GM21515 (cell line): ENCODE measurements at regions not wholly inside any gene's neighbourhood (a gene's known extent, or its start where the extent isn't known, plus 50 kb on each side); places are given as distances from the start of the nearest gene placed in this dataset.
"Not testable (repeated sequence)": the region's sequence is repeated elsewhere in the genome, so short reads cannot be mapped to it uniquely, and the experiment has no call there.

Experiments
- ATAC-seq: cut with Tn5 transposase; IDR thresholded peaks from one replicate; pipeline ENCODE4 v1.9.1; 2021; ENCODE audit not compliant: unreplicated experiment

DNA sequence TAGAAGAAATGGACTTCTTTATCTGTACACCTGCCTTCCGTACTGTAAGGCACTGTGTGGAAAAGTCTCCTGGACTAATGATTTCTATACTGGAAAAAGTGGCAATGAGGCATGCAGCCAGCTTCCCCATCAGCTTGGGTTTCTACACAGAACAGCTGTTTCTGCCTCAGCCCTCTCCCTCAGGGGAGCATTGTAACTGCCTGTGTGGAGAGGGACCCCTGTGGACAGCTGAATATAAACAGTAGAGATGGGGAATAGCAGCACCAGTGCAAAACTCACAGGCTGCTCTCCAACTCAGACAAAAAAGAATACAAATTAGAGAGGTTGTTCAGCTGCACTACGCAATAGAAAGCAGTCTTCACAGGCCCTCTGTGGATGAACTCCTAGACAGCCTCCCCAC is 451.3 kb upstream of the MBL2 start:
- ATAC-seq = no peak

DNA sequence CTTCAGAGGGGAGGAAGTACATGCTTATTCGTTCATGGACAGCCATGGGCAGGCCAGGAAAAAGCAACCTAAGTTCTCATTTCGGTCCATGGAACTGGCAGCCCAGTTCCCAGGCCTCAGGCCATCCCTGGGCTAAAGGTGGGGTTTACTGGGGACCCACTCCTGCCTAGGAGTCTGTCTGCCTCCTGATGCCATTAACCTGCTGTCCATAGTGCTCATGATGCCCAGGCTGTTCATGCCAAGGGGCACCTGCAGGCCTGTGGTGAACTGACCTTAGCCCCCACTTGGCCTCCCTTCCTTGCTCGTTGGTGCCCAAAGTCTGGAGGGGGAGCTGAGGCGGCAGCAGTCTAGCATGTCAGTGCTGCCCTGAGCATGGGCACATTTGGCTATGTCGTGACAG is 450.2 kb upstream of the MBL2 start:
- ATAC-seq = no peak

DNA sequence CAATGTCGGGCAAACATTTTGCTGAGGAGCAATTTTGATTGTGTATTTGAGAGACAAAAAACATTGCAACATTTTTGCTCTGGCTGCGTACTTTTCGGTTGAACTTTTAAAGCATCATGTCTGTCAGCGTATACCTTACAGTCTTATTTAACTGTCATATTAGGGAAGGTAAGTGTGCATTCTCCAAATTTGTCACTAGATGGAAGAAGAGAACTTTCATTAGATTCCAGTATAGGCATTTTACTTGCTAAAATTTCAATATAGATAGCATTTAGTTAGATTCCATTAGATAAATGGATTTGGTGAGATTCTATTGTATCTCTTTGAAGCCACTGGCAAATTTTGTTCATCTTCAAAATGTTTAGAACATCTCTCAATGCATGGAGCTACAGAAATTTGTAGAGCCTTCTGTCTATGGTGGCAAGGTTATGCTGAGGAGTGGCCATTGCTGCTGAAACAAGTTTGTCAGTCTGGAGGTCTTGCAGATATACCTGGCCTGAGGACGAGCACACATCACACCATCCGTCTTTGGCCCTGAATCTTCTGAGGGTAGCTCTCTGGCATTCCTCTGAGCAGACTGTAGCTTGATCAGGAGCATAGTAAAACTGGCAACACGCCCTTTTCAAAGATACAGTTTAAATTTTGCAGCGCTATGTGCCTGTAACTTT is 437.5 kb upstream of the MBL2 start:
- ATAC-seq = no peak

DNA sequence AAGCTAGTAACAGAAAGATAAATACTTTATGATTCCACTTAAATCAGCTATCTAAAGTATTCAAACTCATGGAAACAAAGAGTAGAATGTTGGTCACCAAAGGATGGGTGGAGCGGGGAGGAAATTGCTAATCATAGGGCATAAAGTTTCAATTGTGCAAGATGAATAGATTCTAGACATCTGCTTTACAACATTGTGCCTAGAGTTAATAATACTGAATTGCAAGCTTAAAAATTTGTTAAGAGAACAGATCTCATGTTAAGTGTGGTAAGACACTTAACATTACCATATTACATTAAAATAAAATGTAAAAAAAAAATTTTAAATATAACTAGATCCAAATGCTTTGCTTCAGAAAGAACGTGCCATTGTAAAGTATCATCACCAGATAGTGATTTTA is 411.1 kb upstream of the MBL2 start:
- ATAC-seq = no peak

DNA sequence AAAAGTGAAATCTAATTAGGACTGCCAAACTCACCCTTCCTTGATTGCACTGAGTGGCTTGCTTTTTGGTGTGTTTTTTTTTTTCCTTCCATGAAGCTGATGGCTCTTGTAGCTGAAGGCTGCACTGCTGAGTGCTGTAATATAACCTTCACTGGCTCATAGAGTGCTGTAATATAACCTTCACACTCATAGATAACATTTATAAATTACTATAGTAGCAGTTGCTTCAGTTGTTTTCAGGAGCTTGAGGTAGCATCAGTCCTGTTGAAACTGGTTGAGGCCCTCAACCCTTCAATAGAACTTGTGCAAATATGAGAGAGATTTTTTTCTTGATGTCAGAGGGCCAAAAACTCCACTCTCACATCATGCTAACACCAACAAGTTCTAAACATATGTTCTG is 404.9 kb upstream of the MBL2 start:
- no peak for ATAC-seq

DNA sequence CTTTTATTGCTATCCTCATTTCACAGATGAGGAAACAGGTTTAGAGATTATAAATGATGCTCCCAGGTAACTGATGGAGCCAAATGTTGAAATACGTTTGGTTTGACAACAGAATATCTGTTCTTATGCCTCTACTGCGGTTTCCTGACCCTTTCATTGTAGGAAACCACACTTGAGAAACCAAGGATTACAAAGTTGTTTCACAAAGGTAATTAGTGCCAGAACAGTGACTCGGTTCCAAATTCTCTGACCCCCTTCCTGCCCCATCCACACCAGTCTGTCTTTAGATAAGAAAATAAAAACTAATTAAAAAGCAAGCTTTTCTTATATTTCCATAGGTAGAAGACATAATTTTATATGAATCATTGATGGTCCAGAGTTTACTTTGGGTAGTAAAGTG is 393.7 kb upstream of the MBL2 start:
- ATAC-seq = no peak

DNA sequence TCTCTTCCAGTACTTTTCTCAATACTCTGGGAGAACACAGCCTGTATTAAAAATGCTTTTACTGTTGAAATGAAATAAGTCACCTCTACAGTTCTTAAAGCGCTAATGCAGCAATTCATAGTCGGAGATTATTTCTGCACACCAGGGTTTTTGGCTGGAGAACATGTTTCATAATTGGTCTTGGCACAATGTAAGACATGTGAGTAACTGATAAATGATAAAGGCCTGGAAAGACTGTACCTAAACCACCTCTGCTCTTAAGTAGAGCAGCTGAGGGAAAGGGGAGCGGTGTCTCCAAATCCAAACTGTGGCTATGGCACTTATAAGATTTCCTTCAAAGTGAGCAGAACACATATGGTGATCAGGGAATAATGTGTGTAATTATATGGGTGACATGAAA is 390.3 kb upstream of the MBL2 start:
- ATAC-seq = no peak

DNA sequence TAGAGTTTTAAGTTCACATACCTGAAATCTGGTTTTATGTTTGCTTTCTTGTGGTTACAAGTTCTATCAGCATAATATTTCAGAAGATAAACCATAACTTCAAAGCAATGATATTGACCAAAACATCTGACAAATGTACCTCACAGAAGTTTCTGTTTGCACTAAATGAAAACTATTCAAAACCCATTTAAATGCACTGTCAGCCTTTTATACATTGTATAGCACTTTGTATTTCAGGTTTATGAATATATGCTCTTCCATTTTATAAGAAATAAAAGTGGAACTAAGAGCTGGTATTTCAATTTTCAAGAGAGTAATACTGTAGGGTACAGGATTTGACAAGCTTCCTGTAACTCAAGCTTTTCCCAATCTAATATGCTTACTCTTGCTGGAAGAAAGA is 388.6 kb upstream of the MBL2 start:
- no peak for ATAC-seq

DNA sequence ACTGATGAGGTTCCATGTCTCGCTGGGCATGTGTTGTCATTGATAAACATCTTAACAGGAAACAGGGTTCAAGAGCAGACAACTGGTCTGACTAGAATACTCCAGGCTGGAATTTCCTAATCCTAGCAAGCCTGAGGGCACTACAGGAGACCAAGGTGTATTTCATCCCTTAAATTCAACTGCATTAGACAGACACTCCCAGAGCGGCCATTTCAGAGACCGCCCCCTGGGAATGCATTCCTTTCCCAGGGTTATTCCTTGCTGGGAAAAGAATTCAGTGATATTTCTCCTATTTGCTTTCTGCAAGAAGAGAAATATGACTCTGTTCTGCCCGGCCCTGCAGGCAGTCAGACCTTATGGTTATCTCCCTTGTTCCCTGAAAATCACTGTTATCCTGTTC is 383.1 kb upstream of the MBL2 start:
- not testable (repeated sequence) for ATAC-seq

DNA sequence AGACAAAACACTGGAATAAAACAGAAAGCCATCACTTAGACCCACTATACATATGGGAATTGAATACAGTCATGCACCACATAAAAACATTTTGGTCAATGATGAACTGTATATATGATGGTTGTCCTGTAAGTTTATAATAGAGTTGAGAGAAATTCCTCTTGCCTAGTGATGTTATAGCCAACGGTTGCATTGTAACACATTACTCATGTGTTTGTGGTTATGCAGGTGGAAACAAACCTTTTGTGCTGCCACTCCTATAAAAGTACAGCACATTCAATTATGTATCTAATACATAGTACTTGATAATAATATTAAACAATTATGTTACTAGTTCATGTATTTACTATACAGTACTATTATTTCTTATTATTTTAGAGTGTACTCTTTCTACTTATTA is 381.2 kb upstream of the MBL2 start:
- no peak for ATAC-seq

DNA sequence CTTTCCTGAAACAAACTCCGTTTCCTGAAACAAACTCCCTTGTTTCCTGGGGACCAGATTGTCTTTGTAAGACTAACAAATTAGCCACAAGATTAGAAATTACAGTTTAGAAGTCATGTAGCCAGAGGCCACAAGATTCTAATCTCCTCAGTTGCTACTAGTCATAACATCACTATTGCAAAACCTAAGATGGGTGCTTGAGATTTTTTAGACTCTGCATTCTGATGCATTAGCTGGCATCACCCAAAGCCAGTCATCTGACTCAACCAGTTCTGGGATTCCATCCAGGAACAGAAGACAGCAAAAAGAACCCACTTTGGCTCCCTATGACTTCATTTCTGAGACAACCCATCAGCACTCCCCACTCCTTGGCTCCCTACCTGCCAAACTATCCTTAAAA is 367.9 kb upstream of the MBL2 start:
- ATAC-seq = no peak

DNA sequence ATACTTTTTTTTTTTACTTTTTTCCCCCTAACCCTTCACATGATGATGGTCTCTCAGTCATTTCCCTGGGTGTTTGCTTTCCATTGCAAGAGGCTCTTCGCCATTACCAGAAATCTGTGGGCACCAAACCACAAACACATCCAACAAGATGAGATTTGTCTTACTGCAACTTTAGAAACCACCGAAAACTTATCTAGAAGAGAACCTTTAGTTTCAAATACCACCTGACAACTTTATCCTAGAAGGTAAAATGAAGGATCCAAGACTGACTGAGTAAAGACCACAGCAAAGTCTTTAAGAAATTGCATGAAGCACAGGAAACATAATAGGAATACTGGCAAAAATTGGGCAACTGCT is 363.3 kb upstream of the MBL2 start:
- ATAC-seq = no peak

DNA sequence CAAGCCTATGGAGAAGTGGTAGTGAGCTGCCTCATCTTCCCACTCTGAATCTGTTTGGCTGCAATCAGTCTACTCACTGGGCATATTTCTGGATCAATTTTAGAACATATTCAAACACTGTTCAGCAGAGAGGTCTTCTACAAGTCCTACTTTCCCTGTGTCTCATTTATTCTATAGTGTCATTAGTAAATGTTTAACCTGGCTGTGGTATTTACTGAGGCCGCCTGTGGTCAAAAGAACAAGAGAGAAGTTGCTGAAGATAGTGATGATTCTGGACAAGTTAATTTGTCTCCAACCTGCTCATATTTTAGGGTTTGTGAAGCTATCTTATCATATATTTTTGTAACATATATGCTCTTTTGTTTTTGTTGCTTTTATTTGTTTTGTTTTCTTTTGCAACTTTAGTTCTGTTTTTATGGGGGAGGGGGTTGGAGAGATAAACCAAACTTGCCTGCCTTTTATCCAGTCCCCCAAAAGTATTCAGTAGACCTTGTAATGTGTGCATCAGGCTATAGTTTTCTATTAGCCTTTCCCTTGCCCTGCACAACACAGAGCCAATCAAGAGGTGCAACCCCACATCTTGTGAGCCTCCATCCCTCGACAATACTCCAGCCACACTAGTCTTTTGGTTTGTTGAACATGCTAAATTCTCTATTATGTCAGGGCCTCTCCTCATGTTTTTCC is 362.8 kb upstream of the MBL2 start:
- ATAC-seq = no peak

DNA sequence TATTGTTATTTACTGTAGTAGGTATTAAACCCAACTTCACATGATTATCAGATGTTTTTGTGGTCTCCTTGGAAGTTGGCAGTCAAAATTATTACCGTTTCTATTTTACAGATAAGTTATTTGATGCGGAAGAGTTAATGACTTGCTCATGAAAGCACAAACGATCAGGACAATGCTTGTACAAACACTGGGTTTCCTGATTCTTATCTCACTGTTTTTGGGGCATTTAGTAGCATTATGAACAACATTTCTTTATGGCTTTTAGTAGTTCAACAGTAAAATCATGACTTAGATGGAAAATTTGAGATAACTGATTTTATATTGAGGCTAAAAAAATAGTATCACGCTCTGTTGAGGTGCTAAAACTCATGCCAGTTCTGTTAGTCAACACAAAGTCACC is 361.5 kb upstream of the MBL2 start:
- no peak for ATAC-seq

DNA sequence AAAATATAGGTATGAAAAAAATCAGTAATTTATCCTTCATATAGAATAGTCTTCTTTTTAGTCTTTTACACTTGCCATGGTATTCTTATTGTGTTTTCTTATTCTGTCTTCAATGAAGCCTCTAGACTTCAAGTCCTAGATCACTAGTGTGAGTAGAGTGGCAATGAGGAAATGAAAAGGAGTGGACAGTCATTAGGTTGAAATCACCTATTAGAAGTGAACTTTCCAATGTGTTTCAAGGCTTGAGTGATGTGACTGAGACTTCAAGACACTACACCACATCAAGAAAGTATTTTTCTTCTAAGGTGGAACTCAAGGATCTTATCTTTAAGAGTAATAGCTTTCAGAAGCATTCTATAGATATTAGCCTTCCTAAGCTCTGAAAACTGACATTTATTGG is 357.8 kb upstream of the MBL2 start:
- ATAC-seq = no peak

DNA sequence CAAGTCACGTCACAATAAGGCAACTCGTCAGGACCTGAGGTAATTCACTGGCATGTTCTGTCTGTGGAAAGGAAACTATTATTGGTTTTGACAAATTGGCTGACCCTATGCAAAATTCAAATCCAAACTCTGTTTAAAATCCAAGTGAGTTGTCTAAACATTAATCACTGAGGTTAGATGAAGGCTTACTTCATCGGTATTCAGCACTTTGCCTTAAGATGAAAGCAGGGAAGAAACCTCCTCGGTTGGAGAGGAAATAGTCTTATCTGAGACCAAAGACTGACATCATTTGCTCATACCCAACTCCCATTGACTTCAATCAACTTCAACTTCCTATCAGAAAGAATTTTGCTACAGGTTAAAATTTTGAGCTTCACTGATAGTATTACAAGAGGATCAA is 355.1 kb upstream of the MBL2 start:
- no peak for ATAC-seq

DNA sequence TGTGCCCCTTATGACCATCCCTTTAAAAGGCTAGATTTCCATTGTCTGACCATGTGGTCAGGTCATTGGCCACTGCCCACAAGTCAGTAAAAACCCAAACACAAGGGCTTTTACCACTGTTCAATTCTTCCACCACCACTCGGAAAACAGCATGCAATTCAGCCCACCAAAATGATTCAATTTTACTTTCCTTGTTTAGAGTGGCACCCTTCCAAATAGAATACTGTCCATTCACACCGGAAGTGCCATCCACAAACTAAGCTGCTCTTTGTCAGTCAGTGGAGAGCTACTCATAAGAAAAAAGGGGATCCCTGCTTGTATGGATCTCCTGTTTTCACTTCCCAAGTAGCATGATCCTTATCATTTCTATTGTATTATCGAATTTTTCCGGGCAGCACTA is 350.7 kb upstream of the MBL2 start:
- ATAC-seq = no peak

DNA sequence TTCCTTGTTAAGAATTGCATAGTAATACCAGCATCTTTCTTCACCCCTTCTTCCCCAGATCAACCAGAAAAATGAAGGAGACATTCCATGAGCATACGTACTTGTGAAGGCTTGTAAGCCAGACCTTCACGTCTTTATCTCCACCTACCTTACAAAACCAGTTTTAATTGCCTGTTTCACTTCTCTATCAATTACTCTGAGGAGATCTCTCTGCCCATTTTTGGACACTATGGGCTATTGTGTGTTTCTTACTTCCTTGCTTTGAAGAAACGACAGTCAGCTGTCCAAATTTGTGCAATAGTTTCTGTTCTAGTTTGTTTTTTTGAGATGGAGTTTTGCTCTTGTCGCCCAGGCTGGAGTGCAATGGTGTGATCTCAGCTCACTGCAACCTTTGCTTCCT is 349.7 kb upstream of the MBL2 start:
- ATAC-seq = no peak

DNA sequence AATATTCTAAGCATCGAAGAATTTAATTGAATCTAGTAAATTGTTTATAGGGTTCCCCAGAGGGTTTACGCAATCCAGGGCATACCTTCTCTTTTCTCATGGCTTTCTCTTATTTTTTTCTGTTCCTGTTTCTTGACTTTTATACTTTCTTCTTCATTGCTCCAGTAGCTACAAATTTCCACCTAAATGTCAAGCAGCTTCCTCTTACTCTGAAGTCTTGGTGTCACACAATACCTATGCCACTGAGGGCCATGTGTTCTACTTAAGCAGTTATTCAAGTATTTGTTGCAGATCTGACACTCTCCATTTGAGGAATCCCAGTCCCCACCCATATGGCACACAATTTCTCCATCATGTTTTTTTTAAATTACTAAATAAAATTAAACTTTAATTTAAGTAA is 343.1 kb upstream of the MBL2 start:
- ATAC-seq = no peak

DNA sequence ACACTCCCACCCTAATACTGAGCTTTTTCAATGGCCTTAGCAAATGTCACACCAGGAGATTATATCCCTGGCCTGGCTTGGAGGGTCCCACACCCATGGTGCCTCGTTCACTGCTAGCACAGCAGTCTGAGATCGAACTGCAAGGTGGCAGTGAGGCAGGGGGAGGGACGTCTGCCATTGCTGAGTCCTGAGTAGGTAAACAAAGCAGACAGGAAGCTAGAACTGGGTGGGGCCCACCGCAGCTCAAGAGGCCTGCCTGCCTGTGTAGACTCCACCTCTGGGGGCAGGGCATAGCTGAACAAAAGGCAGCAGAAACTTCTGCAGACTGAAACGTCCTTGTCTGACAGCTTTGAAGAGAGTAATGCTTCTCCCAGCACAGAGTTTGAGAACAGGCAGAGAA is 338.9 kb upstream of the MBL2 start:
- ATAC-seq = no peak

DNA sequence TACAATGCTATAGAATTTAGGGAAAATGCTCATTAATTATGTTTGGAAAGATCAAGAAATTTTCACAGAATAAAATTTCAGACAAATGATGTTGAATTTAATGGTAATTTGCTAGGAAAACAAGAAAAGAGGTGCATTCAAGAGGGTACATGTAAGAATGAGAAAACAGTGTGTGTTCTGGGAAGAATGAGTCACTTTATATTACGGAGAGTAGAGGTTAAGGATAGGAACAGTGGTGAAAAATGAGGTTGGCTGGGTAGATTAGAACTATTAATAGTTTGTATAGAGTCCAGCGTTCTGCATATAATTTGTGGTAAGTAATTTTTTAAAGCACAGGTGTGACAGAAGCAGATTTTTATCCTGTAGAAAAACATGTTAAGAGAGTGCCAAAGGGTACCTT is 336.7 kb upstream of the MBL2 start:
- ATAC-seq = no peak

DNA sequence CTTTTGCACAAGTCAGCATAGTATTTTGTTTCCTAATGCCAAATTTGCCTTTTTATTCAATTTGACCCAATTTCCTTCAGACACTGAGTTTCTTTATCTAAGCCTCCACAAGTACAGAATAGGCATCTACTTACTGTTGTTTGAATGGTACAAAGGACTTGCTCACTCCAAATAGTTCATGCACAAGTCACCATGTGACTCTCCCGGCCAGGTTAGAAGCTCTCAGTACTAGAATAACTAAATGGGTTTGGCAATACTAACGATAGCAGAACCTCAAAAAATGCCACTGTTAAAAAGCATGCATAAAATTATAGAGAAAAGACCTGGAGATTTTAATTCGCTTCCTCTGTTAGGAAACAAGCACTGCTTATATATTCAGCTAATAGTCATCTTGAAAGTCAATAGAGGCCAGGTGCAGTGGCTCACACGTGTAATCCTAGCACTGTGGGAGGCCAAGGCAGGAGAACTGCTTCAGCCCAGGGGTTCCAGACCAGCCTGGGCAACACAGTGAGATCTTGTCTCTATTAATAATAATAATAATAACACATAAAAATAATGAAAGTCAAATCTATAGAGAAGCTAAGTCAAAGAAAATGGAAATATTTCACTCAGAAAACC is 335.8 kb upstream of the MBL2 start:
- ATAC-seq = no peak

DNA sequence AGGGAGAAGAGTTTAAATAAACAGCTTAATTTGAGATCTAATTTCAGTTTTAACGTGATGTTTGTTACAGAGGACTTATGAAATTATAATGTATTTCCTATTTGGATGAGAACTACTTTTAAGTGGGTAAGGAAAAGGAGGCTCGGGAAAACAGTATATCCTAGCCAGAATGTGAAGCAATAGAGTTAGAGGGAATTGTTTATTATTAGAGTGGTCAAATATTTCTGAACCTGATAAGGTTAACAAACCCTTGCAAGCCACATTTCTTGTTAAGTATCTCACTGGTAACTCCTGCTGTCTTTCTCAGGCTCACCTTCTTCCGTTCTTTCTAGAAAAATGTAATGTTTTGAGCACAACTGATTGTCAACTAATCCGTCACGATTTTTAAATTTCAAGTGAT is 335.1 kb upstream of the MBL2 start:
- ATAC-seq = no peak
